ENCODE measurements at regions not wholly inside any gene's neighbourhood (a gene's known extent, or its start where the extent isn't known, plus 50 kb on each side); places are given as distances from the start of the nearest gene placed in this dataset.

DNA sequence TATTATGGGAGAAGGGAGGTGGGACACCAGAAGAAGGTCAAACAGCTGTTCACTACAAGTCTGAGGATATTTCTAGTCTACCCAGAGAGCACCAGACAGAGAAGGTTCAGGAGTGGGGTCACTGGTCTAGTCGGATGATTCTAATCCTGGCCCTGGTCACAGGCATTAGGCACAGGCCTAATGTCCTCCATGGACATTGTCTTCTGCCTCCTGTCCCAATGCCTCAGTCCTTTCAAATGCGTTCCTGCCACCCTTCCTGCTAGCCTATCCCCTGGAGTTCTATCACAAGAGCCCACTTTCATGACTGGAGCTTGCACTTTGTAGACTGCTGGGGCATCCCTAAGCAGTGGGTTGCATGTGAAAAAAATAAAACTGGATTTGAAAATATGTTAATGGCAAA, 83.9 kb upstream of the PFN2 start:
- DNase-seq: no peak

- no peak for DNase-seq
Measured at GRCh38 chr3:150050510-150050909, 79.8 kb upstream of the PFN2 start.

DNA sequence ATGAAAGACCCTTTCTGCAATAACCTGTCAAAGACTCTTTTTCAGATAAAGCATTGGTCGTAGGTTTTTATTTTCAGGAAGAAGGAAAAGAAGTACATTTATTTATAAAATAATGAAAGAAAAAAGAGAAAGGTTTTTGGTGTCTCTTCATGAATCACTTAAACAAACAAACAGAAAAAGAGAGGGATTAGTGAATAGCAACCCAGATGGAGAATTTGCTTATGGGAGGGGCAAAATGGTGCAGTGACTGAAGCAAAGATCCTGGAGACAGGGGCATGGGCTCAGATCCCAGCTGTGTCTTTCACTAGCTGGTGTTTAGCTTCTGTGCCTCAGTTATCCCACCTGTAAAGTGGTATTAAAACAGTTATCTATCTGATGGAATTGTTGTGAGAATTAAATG, 78.6 kb upstream of the PFN2 start:
- DNase-seq: no peak

GRCh38 chr3:150041877-150042276, 71.2 kb upstream of the PFN2 start:
- no peak for DNase-seq

GRCh38 chr3:150040097-150040496, 69.4 kb upstream of the PFN2 start:
- no peak for DNase-seq

DNA sequence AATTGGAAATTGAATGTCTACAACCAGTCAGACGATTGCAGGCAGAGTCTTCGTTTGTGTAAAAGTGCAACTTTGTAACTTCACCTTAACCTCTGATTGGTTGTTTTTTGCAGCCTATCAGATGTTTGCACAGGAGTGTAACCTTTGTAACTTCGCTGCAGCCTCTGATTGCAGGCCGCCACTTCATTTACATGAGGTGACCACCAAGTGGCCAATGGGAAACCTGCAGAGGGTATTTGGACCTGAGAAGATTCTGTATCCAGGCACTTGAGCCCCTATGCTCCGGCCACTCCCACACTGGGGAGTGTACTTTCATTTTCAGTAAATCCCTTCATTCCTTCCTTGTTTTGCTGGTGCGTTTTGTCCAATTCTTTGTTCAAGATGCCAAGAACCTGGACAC, 68.1 kb upstream of the PFN2 start:
- no peak for DNase-seq

DNA sequence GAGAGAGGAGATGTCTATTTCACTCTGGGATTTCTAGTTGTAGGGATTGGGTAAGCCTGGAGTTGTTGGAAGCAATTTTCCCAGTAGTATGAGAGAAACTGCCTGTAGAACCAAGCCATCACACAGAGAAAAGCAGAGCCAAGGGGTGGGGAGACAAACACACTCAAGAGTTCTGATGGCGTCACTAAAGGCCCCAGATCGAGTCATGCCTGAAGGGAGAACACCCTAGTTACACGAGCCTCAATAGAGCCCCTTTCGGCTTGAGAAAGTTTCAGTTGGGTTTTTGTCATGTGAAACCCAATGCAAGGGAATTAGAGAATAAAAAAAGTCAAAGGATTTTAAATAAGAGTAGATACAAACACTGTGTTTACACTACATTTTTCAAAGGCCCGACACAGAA, 66.1 kb upstream of the PFN2 start:
- no peak for DNase-seq

DNA sequence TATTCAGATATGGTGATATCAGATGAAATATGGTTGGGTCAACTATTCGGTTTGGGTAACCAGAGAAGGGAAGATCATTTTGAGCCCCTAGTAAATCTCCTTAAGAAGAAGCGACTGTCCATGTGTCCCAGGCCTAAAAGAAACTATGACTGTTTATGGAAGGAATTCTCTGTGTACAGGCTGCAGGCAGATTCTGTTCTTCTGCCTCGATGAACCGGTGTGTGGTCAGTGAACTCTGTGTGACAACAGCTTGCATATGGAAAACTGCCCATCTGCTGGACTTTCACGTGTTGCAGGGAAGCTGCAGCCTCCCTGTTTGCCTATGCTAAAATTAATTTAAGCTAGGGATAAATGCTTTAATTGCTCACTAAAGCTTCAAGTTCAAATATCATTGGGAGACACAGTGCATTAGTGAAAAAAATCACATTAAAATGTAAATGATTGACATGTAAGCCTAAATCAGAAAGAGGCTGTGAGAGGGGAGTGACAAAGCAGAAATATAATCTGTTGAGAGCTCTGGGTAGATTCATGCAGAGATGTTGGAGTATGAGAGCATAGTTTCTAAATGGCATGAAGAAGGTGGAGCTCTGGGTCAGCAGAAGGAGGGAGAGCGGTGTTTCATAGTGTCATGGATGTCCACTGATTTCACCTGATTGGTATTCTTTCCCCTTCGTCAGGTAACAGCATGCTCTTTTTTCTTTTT, 65.4 kb upstream of the PFN2 start:
- DNase-seq: no peak

GRCh38 chr3:150035301-150035779, 64.6 kb upstream of the PFN2 start:
- no peak for DNase-seq

- DNase-seq: no peak
Measured at GRCh38 chr3:150033721-150034120, 63.0 kb upstream of the PFN2 start.

GRCh38 chr3:150030841-150031240, 60.1 kb upstream of the PFN2 start:
- DNase-seq: no peak

DNA sequence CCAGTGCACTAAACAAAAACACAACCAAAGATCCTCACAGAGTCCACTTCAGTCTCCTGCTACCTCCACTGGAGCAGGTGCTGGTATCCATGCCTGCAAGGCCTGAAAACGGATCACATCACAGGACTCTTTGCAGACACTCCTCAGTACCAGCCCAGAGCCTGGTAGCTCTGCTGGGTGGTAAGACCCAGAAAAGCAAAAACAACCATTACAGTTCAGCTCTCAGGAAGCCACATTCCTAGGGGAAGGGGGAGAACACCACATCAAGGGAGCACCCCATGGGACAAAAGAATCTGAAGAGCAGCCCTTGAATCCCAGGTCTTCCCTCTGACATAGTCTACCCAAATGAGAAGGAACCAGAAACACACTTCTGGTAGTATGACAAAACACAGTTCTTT, 52.5 kb upstream of the PFN2 start:
- no peak for DNase-seq

DNA sequence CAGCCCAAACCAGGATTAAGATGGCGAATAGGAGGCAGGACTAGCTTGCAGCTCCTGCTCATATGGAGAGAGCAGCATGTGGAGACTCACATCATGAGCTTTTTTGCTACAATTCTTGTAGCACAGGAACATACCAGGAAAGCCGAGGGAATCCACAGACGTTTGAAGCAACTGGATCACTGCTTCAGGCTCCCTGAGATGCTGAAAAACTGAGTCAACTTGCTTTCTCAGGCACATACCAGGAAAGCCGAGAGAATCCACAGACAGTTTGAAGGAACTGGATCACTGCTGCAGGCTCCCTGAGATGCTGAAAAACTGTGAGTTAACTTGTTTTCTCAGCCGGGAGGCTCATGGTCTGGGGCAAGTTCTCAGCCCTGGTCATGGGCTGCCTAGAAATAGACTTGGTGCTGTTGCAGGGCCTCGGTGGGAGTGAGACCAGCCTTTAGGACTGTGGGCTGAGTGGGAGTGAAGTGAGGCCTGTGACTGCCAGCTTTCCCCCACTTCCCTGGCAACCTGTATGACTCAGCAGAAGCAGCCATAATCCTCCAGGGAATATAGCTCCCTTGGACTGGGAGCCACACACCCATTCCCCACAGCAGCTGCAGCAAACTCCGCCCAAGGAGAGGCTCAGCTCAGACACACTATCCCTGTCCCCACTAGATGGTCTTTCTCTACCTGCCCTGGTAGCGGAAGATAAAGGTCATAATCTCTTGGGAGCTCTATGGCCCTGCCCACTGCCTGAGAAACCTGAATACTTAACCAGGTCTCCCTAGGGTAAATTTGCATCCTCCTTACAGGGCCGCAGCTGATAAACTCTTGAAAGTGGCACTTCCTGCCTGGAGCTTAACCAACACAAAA, 51.9 kb upstream of the PFN2 start:
- no peak for DNase-seq

DNA sequence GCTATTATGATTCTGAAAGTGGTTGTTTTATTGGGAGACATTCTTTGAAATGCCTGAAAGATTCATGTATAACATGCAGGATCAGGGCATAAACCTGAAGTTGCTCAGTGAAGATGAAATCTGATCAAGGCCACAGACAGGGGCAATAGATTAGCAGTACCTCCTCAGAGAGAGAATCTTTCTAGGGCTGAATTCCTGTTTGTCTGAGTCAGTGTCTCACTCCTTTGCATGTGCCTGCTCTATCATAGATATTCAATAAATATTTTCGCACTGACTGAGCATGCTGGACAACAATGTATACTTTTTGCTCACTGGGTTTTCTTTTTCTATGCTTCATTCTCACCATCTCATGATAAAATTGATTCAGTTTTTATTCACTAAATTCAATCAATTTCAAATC, 49.8 kb upstream of the PFN2 start:
- DNase-seq: no peak

Measured in NK-92 treated with Interleukin-12 subunit alpha and Interleukin-12 subunit beta, amount 100 ng/mL, for 24 hours (cell line).